OCI-LY7 (cell line): ENCODE measurements at regions not wholly inside any gene's neighbourhood (a gene's known extent, or its start where the extent isn't known, plus 50 kb on each side); places are given as distances from the start of the nearest gene placed in this dataset.

Source experiments
- BruUV-seq: library from RNA; stranded (reverse); fragments of 400-500 nt; replicated peaks from 2 replicates; lab custom pipeline; 2021; lab: Mats Ljungman, UMichigan
- CTCF ChIA-PET: fragments of 300-600 bp; sonication (Branson Sonifier 250); formaldehyde crosslinking; loops from one replicate; lab custom pipeline; 2022; ENCODE audit warnings: antibody characterized with exemption; ENCODE audit not compliant: unreplicated experiment; lab: Charles Lee
- POLR2A ChIA-PET: fragments of 300-600 bp; sonication (Branson Sonifier 250); formaldehyde crosslinking; loops from one replicate; lab custom pipeline; 2022; ENCODE audit warnings: antibody characterized with exemption; lab: Charles Lee
- DNase-seq: peaks from one replicate; pipeline ENCODE4 v3.0.0-alpha.2; 2015; ENCODE audit warnings: low spot score
- H2AFZ ChIP-seq: fragments of 200-600 bp; sonication (generic), shearing (Covaris generic); 2 replicates; pipeline ENCODE4 v1.6.1; 2014; ENCODE audit warnings: mild to moderate bottlenecking, antibody characterized with exemption, low read length, moderate library complexity
- H3K27ac ChIP-seq: fragments of 200-600 bp; sonication (generic); 2 replicates; pipeline ENCODE4 v1.5.1; 2014; ENCODE audit warnings: mixed run types, low read depth, mild to moderate bottlenecking, moderate library complexity, low read length, inconsistent platforms; ENCODE audit not compliant: poor library complexity, severe bottlenecking
- H3K36me3 ChIP-seq: fragments of 200-600 bp; sonication (generic); 2 replicates; pipeline ENCODE4 v1.6.1; 2014; ENCODE audit warnings: mild to moderate bottlenecking, antibody characterized with exemption, low read length, moderate library complexity, mixed read lengths; ENCODE audit not compliant: insufficient read depth
- H3K4me1 ChIP-seq: fragments of 200-600 bp; sonication (generic); 2 replicates; pipeline ENCODE4 v1.5.1; 2014; ENCODE audit warnings: mild to moderate bottlenecking, low read length; ENCODE audit not compliant: insufficient read depth, poor library complexity, severe bottlenecking
- H3K4me2 ChIP-seq: fragments of 200-600 bp; sonication (generic); 2 replicates; pipeline ENCODE4 v1.6.1; 2014; ENCODE audit warnings: mild to moderate bottlenecking, low read length
- H3K4me3 ChIP-seq: fragments of 200-600 bp; sonication (generic); 2 replicates; pipeline ENCODE4 v1.5.1; 2014; ENCODE audit warnings: mild to moderate bottlenecking, low read depth, low read length; ENCODE audit not compliant: poor library complexity, severe bottlenecking
- H3K79me2 ChIP-seq: fragments of 200-600 bp; sonication (generic); 2 replicates; pipeline ENCODE4 v1.6.1; 2016; ENCODE audit warnings: low read depth, mild to moderate bottlenecking, low read length, moderate library complexity, mixed read lengths; ENCODE audit not compliant: insufficient read depth
- H3K9me2 ChIP-seq: fragments of 200-600 bp; sonication (generic); 2 replicates; pipeline ENCODE4 v1.6.1; 2016; ENCODE audit warnings: mild to moderate bottlenecking, low read length, mixed read lengths; ENCODE audit not compliant: insufficient read depth
- H3K9me3 ChIP-seq: fragments of 200-600 bp; sonication (generic); 2 replicates; pipeline ENCODE4 v1.6.1; 2014; ENCODE audit warnings: mild to moderate bottlenecking, mixed run types, low read length, mixed read lengths
- H4K20me1 ChIP-seq: fragments of 200-600 bp; sonication (generic); 2 replicates; pipeline ENCODE4 v1.6.1; 2014; ENCODE audit warnings: mild to moderate bottlenecking, antibody characterized with exemption, low read length, moderate library complexity, mixed read lengths; ENCODE audit not compliant: insufficient read depth
- CTCF ChIP-seq: fragments of 200-600 bp; sonication (generic); conservative IDR thresholded peaks from 2 replicates; pipeline ENCODE4 v1.5.1; 2014; ENCODE audit warnings: mild to moderate bottlenecking, antibody characterized with exemption, low read length, moderate library complexity, mixed read lengths
- EZH2phosphoT487 ChIP-seq: fragments of 200-600 bp; sonication (generic); IDR thresholded peaks from 2 replicates; pipeline ENCODE4 v1.6.1; 2018; ENCODE audit warnings: low read depth, borderline replicate concordance, mild to moderate bottlenecking, mixed run types, antibody characterized with exemption, low read length, moderate library complexity, mixed read lengths
- intact Hi-C: fragments of 100-400 bp; cut with micrococcal nuclease; formaldehyde crosslinking; loops from one replicate; pipeline ENCODE4 v1.10.0; 2022; ENCODE audit not compliant: unreplicated experiment

- DNase-seq = no peak
- H3K4me1 ChIP-seq = no peaks in the 10 kb centered on the region
- BruUV-seq = no TSS peak
- H3K4me2 ChIP-seq = no peak overlapping the region
- H2AFZ ChIP-seq = no peak overlapping the region
- H3K79me2 ChIP-seq = no peaks in the 10 kb centered on the region
- TF ChIP-seq CTCF = no peak
- no peak for TF ChIP-seq EZH2phosphoT487
- CTCF ChIA-PET = no interaction called here
- no peaks in the 10 kb centered on the region for H3K9me3 ChIP-seq
- no peak overlapping the region for H3K4me3 ChIP-seq
- no peak overlapping the region for H3K27ac ChIP-seq
- no peaks in the 10 kb centered on the region for H3K36me3 ChIP-seq
- POLR2A ChIA-PET = no interaction called here
- H4K20me1 ChIP-seq = no peaks in the 10 kb centered on the region
- no peaks in the 10 kb centered on the region for H3K9me2 ChIP-seq
- intact Hi-C loops = no loop called here
Measured at GRCh38 chr2:163142618-163143017, 304.1 kb upstream of the KCNH7 start.

- no peak for TF ChIP-seq CTCF
- TF ChIP-seq EZH2phosphoT487 = no peak
- intact Hi-C loops = no loop called here
- CTCF ChIA-PET = no interaction called here
- BruUV-seq = no TSS peak
- Histone ChIP-seq H3K9me2 (no peaks in the 10 kb centered on the region), H4K20me1 (no peaks in the 10 kb centered on the region), H2AFZ (no peak overlapping the region), H3K4me3 (no peak overlapping the region), H3K36me3 (no peaks in the 10 kb centered on the region), H3K79me2 (no peaks in the 10 kb centered on the region), H3K4me1 (no peaks in the 10 kb centered on the region), H3K9me3 (no peaks in the 10 kb centered on the region), H3K4me2 (no peak overlapping the region), H3K27ac (no peak overlapping the region)
- POLR2A ChIA-PET = interaction anchor here (0.7 kb wide), 1 partner anchor 234 kb away, joined by 3 read pairs; no protein-coding TSS in a partner anchor
- no peak for DNase-seq
Measured at GRCh38 chr2:163138947-163139346, 300.4 kb upstream of the KCNH7 start.

GRCh38 chr2:163135256-163135655, 296.7 kb upstream of the KCNH7 start:
- Histone ChIP-seq H3K4me3 (no peak overlapping the region), H3K79me2 (no peaks in the 10 kb centered on the region), H4K20me1 (no peaks in the 10 kb centered on the region), H3K9me2 (no peaks in the 10 kb centered on the region), H3K36me3 (no peaks in the 10 kb centered on the region), H3K4me2 (no peak overlapping the region), H3K4me1 (no peaks in the 10 kb centered on the region), H2AFZ (no peak overlapping the region), H3K27ac (no peak overlapping the region), H3K9me3 (no peaks in the 10 kb centered on the region)
- no TSS peak for BruUV-seq
- DNase-seq = no peak
- POLR2A ChIA-PET = no interaction called here
- CTCF ChIA-PET = no interaction called here
- intact Hi-C loops = no loop called here
- TF ChIP-seq CTCF (no peak), EZH2phosphoT487 (no peak)
